Fibroblast of skin of abdomen (primary cell): ENCODE measurements at regions not wholly inside any gene's neighbourhood (a gene's known extent, or its start where the extent isn't known, plus 50 kb on each side); places are given as distances from the start of the nearest gene placed in this dataset.
"Not testable (repeated sequence)": the region's sequence is repeated elsewhere in the genome, so short reads cannot be mapped to it uniquely, and the experiment has no call there.

ENCODE experiments used
- DNase-seq: peaks from one replicate; pipeline ENCODE4 v3.0.0-alpha.2; 2013

DNA sequence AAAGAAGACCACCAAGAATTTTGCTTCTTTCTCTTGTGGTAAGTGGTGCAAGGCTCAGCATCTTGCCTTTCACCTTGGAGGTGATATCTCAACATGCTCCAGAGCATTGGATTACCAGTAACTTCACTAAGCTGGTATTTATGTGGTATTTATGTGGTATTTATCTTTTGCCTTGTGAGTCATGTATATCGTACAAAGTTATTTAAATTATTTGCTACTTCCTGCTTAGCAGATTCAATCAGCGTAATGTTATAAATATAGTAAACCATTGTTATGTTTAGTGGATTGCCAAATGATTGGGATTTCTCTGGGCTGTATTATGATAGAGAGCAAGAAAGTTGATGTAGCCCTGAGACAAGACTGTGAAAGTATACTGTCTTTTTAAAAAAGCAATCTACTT, 366.4 kb downstream of the IPO8 start:
- DNase-seq, result no peak

- DNase-seq, result no peak
Observed at GRCh38 chr12:30323008-30323407, 372.7 kb downstream of the IPO8 start.

GRCh38 chr12:30320561-30320960, 375.1 kb downstream of the IPO8 start:
- DNase-seq, result no peak

- DNase-seq, result no peak
Observed at GRCh38 chr12:30314506-30315100, 381.1 kb downstream of the IPO8 start.

- DNase-seq, result no peak
Observed at GRCh38 chr12:30308010-30308717, 387.5 kb downstream of the IPO8 start.

DNA sequence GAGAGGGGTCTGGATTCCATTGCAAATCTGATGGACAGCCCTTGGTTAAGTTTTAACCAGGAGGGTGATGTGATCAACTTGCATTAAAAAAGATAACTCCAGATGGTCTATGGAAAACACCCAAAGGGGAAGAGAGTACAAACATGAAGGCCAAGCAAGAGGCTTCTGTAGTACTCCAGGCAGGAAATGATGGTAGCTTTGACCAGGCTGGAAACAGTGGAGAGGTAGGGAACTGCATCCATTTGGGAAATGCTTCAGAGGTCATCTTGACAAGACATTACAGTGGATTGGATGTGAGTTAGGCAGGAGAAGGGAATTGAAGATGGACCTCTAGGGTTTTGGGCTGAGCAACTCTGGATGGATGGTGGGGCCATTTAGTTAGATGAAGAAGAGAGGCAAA, 391.1 kb downstream of the IPO8 start:
- DNase-seq, result no peak

DNA sequence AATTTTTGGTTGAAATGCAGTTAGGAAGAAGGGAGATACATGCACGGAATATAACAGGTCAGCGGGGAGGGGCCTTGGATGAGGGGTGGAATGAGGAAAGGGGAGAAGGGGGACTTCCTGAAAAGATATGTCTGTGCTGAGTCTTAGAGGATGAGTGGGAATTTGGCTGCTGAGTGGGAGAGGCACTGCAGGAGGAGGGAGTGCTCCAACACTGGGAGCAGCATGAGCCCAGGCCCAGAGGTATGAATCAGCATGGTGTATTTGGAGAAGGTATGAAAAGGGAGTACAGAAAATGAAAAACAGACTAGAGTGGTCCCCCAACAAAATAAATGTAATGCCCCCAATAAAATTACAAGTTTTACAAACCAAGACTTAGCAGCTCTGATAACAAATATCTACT, 394.4 kb downstream of the IPO8 start:
- DNase-seq, result no peak

- no peak for DNase-seq
Observed at GRCh38 chr12:30296486-30296885, 399.2 kb downstream of the IPO8 start.

DNA sequence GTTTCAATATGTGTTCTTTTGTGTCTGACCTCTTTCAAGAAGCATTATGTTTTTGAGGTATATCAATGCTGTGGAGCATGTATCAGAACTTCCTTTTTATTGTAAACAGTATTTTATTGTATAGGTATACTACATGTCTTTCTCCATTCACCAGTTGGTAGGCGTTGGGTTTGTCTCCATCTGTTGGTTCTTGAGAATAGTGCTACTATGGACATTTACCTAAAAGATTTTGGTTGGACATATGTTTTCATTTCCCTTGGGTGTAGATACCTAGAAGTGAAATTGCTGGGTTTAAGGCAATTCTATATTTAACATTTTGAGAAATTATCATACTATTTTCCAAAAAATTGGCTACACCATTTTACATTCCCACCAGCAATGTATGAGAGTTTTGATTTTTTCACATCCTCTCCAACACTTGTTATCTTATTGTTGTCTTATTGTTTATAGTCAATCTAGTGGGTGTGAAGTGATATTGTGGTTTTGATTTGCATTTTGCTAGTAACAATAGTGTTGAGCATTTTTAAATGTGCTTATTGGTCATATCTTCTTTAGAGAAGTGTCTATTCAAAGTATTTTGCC, 409.2 kb downstream of the IPO8 start:
- DNase-seq, result peak; percentile 29

- DNase-seq, result no peak
Observed at GRCh38 chr12:30278401-30278800, 417.3 kb downstream of the IPO8 start.

DNA sequence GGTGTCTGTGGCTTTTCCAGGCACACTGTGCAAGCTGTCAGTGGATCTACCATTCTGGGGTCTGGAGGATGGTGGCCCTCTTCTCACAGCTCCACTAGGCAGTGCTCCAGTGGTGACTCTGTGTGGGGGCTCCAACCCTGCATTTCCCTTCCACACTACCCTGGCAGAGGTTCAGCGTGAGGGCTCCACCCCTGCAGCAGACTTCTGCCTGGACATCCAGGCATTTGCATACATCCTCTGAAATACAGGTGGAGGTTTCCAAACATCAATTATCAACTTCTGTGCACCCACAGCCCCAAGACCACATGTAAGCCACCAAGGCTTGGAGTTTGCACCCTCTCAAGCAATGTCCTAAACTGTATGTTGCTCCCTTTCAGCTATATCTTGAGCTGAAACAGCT, 423.2 kb downstream of the IPO8 start:
- not testable (repeated sequence) for DNase-seq

DNA sequence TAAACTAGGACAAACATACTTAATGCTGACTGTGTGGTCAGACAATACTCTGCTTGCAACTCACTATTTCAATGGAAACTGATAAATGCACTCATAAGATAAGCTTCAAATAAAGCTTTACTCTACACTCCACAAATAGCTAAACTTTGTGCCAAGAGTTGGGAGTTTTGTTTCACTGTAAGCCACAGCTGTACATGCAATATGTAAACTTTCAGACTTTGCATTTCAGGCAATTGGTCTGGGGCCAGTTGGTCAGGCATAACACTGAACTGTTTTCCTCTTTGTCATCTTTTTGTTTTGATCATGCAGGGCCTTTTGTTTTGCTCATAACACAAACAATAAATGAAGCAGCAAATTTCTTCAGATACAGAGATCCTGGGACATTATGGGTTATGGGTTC, 426.2 kb downstream of the IPO8 start:
- DNase-seq, result peak; percentile 4

- peak; percentile 71 for DNase-seq
Observed at GRCh38 chr12:30268041-30268440, 427.6 kb downstream of the IPO8 start.

DNA sequence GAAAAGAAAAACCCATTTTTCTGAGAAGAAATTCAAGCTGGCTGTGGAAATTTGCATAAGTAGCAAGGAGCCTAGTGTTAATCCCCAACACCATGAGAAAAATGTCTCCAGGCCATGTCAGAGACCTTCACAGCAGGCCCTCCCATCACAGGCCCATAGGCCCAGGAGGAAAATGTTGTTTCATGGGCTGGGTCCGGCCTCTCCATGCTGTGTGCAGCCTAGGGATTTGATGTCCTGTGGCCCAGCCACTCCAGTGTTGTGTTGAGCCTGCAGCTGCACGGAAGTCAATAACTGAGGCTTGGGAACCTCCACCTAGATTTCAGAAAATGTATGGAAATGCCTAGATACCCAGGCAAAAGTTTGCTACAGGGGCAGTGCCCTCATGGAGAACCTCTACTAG, 432.2 kb downstream of the IPO8 start:
- no peak for DNase-seq

GRCh38 chr12:30257618-30258017, 438.1 kb downstream of the IPO8 start:
- no peak for DNase-seq

DNA sequence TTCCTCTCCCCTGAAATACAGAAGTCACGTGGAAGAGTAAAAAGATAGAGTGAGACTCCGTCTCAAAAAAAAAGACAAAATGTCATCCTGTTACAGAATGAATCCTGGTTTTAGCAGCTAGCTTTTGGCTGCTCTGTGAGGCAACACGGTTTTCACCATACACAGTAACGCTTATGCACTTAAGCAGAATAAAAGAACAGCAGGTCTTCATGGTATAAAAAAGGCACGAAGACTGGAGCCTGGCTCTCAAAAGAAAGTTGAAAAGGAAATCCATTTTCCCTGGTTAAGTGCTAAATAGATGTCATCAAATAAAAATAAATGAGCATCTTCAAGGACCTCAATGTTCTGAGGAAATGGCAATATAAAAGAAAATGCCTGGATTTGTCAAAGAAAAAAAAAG, 444.1 kb downstream of the IPO8 start:
- DNase-seq, result no peak

- no peak for DNase-seq
Observed at GRCh38 chr12:30243426-30243825, 452.2 kb downstream of the IPO8 start.

GRCh38 chr12:30219047-30219446, 435.3 kb upstream of the TMTC1 start:
- no peak for DNase-seq

- DNase-seq, result no peak
Observed at GRCh38 chr12:30218073-30218472, 434.3 kb upstream of the TMTC1 start.

DNA sequence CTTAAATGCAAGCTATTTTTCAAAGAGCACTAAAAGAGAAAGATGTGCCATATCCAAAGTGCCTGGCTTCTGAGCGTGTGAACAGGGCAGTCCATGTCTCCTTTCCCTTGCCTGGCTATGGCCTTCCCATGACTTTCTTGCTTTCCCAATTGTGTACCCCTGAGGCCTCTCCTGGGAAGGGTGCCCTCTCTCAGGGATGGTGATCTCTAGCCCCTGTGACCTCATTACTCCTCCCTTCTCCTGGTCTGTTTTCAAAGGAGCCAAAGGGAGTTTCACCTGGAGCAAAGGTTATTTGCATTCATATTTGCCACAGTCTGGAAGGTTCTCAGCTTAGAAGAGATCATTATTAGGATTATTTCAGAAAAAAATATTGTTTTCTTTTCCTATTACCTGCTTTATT, 429.4 kb upstream of the TMTC1 start:
- DNase-seq, result no peak

DNA sequence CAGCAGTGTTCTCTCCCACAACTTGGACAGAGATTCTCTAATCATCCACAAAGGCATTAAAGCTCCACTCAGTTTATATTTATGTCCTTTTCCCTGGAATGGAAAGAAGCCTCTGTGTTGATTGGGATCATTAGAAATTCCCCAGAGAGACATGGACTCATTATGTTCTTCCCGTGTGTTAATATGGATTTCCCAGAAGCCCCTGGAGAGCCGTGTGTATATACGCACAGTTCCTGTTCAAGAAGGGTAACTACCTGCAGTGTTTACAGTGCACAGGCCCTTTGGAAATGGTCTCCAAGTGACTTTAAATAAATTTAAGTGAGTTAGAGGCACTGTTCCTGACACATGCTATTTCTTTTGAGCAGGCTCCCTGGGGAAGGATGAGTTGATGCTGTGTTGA, 428.0 kb upstream of the TMTC1 start:
- DNase-seq, result no peak

GRCh38 chr12:30203981-30204380, 420.2 kb upstream of the TMTC1 start:
- DNase-seq, result no peak

- DNase-seq, result no peak
Observed at GRCh38 chr12:30202521-30203254, 418.9 kb upstream of the TMTC1 start.
